Subcutaneous abdominal adipose tissue (tissue), 5 donors: ENCODE measurements at regions not wholly inside any gene's neighbourhood (a gene's known extent, or its start where the extent isn't known, plus 50 kb on each side); places are given as distances from the start of the nearest gene placed in this dataset.
"Not testable (repeated sequence)": the region's sequence is repeated elsewhere in the genome, so short reads cannot be mapped to it uniquely, and the experiment has no call there.

ENCODE experiments used
- H3K27ac ChIP-seq: one replicate; pipeline ENCODE4 v1.7.0; 2013; ENCODE audit warnings: low read depth, mild to moderate bottlenecking, inconsistent platforms, low read length, moderate library complexity
- H3K27me3 ChIP-seq, 5 donors: one replicate each; pipeline ENCODE4 v1.7.0; 2013; ENCODE audit warnings: low read length in 5 of 5, inconsistent platforms in 1 of 5; ENCODE audit not compliant: control insufficient read depth in 5 of 5, insufficient read depth in 4 of 5
- H3K36me3 ChIP-seq, 5 donors: one replicate each; pipeline ENCODE4 v1.7.0; 2013; ENCODE audit warnings: low read length in 5 of 5; ENCODE audit not compliant: control insufficient read depth in 5 of 5, insufficient read depth in 5 of 5
- H3K4me1 ChIP-seq, 5 donors: one replicate each; pipeline ENCODE4 v1.7.0; 2013; ENCODE audit warnings: low read length in 5 of 5, mild to moderate bottlenecking in 3 of 5, moderate library complexity in 1 of 5; ENCODE audit not compliant: control insufficient read depth in 5 of 5, insufficient read depth in 5 of 5
- H3K4me3 ChIP-seq, 5 donors: one replicate each; pipeline ENCODE4 v1.7.0; 2013; ENCODE audit warnings: low read length in 5 of 5, low read depth in 1 of 5
- H3K9ac ChIP-seq, 5 donors: one replicate each; pipeline ENCODE4 v1.7.0; 2013; ENCODE audit warnings: low read length in 5 of 5, mild to moderate bottlenecking in 4 of 5, moderate library complexity in 3 of 5
- H3K9me3 ChIP-seq, 5 donors: one replicate each; pipeline ENCODE4 v1.7.0; 2013; ENCODE audit warnings: low read length in 5 of 5; ENCODE audit not compliant: control insufficient read depth in 5 of 5
- donor health status: healthy.
- donor health status: healthy.
- donor health status: healthy.
- donor health status: healthy.
- donor health status: healthy.

DNA sequence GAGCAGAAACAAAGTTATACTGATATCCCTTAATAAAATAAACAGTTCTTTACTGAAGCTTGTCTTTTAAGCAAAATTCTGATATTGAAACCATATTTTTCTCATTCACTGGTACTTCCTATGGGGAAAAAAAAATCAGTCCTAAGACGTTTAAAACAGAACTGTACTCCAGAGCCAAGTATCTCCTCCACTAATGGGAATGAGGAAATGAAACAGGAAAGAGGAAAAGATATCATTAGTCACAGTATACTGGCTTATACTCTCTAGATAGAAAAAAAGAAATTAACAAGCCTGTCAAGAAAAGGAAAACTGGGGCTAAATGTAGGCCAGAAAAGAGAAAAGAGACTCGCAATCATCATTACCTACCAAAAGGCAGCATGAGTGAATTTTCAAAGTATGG, 252.7 kb downstream of the CENPC start:
- Histone ChIP-seq H3K27me3 (no peaks in the 10 kb centered on the region), H3K9ac (no peak overlapping the region), H3K4me3 (no peak overlapping the region), H3K36me3 (no peaks in the 10 kb centered on the region), H3K27ac (no peak overlapping the region), H3K4me1 (peaks cover 0 to 13% (median 0%) of the 10 kb centered on the region in 5 donors), H3K9me3 (no peaks in the 10 kb centered on the region)

DNA sequence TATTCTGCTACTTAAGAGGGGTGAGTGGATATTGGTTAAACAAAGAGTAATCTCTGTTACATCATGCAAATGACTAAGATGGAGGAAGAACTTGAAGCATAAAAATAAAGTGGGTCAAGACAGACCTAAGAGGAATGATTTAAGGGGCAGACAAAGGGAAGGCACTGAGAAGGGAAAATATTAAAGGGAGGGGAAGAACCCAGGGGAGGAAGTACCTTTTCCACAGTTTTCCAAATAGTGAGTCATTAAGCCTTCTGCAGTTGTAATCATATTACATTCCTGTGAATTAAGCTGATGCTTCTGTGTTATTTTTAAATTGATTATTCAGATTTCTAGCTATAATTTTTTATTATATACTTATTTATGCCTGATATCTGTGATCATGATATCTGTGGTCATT, 253.3 kb downstream of the CENPC start:
- Histone ChIP-seq H3K27me3 (no peaks in the 10 kb centered on the region), H3K27ac (no peak overlapping the region), H3K9me3 (no peaks in the 10 kb centered on the region), H3K4me1 (peaks cover 0 to 13% (median 0%) of the 10 kb centered on the region in 5 donors), H3K4me3 (no peak overlapping the region), H3K36me3 (no peaks in the 10 kb centered on the region), H3K9ac (no peak overlapping the region)

DNA sequence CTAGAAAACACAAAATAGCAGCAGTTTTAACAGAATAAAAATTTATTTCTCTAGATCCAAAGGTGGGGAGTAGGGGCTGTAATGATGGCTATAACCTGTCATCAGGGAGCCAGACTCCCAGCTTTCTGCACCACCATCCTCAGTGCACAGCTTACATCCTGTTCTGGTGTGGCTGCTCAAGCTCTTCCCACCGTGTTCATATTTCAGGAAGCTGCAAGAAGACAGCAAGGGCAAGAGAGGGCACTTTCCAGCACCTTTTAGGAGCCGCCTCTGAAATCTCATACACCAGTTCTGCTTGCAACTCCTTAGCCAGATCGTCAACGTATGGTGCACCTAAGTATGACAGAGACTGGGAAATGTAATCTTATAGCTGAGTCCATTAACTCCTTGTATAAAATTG, 253.7 kb downstream of the CENPC start:
- Histone ChIP-seq H3K4me1 (peaks cover 0 to 13% (median 0%) of the 10 kb centered on the region in 5 donors), H3K4me3 (no peak overlapping the region), H3K9ac (no peak overlapping the region), H3K27me3 (no peaks in the 10 kb centered on the region), H3K9me3 (no peaks in the 10 kb centered on the region), H3K27ac (no peak overlapping the region), H3K36me3 (no peaks in the 10 kb centered on the region)

DNA sequence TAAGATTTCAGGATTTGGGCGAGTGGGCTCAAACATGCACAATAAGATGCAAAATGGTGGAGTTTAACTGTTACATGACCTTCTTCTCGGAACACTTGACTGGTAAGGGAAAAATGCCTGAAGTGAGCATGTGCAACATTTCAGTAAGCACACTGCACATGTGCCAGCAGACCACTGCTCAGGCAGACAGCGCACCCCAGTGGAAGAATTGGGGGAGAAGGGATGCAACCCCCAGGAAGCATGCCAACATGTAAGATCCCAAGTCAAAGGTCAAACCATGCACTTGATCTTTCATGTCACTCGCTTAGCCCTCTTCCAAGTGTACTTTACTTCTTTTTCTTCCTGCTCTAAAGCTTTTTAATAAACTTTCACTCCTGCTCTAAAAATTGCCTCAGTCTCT, 256.3 kb downstream of the CENPC start:
- Histone ChIP-seq H3K27ac (no peak overlapping the region), H3K9me3 (no peaks in the 10 kb centered on the region)

DNA sequence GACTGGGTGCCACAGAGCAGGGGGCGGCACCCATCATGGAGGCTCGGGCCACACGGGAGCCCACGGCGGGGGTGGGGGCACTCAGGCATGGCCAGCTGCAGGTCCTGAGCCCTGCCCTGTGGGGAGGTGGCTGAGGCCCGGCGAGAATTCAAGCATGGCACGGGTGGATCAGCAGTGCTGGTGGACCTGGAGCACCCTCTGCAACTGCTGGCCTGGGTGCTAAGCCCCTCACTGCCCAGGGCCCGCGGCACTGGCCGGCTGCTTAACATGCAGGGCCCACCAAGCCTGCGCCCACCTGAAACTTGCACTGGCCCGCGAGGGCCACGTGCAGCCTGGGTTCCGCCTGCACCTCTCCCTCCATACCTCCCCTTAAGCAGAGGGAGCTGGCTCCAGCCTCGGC, 258.6 kb downstream of the CENPC start:
- no peak overlapping the region for H3K4me3 ChIP-seq
- peaks cover 0 to 2% (median 0%) of the 10 kb centered on the region in 5 donors for H3K4me1 ChIP-seq
- H3K36me3 ChIP-seq: no peaks in the 10 kb centered on the region
- H3K27me3 ChIP-seq: no peaks in the 10 kb centered on the region
- H3K27ac ChIP-seq: no peak overlapping the region
- no peak overlapping the region for H3K9ac ChIP-seq
- H3K9me3 ChIP-seq: peaks cover 0 to 4% (median 0%) of the 10 kb centered on the region in 5 donors

More for the DNA sequence above, 256.3 kb downstream of the CENPC start:
- Histone ChIP-seq H3K4me3 (no peak overlapping the region), H3K36me3 (no peaks in the 10 kb centered on the region), H3K9ac (no peak overlapping the region), H3K4me1 (peaks cover 0 to 13% (median 0%) of the 10 kb centered on the region in 5 donors), H3K27me3 (no peaks in the 10 kb centered on the region)

DNA sequence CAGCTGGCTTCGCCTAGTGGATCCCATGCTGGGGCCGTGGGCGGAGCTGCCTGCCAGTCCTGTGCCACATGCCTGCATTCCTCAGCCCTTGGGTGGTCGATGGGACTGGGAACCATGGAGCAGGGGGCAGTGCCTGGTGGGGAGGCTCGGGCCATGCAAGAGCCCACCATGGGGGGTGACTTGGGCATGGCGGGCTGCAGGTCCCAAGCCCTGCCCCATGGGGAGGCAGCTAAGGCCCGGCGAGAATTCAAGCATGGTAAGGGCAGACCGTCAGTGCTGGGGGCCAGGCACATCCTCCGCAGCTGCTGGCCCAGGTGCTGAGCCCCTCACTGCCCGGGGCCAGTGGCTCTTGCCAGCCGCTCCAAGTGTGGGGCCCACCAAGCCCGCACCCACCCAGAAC, 262.6 kb downstream of the CENPC start:
- no peaks in the 10 kb centered on the region for H3K27me3 ChIP-seq

DNA sequence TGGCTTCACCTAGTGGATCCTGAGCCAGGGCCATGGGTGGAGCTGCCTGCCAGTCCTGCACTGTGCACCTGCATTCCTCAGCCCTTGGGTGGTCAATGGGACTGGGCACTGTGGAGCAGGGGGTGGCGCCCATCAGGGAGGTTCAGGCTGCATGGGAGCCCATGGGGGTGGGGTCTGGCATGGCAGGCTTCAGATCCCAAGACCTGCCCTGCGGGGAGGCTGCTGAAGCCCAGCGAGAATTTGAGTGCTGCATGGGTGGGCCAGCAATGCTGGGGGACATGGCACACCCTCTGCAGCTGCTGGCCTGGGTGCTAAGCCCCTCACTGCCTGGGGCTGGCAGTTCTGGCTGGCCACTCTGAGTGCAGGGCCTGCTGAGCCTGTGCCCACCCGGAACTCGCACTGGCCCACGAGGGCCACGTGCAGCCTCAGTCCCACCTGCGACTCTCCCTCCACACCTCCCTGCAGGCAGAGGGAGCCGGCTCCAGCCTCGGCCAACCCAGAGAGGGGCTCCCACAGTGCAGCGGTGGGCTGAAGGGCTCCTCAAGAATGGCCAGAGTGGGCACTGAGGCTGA, 270.0 kb downstream of the CENPC start:
- Histone ChIP-seq H3K4me3 (no peak overlapping the region), H3K9ac (no peak overlapping the region), H3K9me3 (peaks cover 0 to 9% (median 4%) of the 10 kb centered on the region in 5 donors), H3K4me1 (no peaks in the 10 kb centered on the region), H3K27ac (no peak overlapping the region), H3K27me3 (no peaks in the 10 kb centered on the region), H3K36me3 (no peaks in the 10 kb centered on the region)

More for the DNA sequence above, 262.6 kb downstream of the CENPC start:
- H3K9me3 ChIP-seq: peaks cover 0 to 6% (median 0%) of the 10 kb centered on the region in 5 donors
- no peaks in the 10 kb centered on the region for H3K4me1 ChIP-seq
- no peak overlapping the region for H3K9ac ChIP-seq
- no peak overlapping the region for H3K27ac ChIP-seq
- H3K36me3 ChIP-seq: no peaks in the 10 kb centered on the region
- no peak overlapping the region for H3K4me3 ChIP-seq

DNA sequence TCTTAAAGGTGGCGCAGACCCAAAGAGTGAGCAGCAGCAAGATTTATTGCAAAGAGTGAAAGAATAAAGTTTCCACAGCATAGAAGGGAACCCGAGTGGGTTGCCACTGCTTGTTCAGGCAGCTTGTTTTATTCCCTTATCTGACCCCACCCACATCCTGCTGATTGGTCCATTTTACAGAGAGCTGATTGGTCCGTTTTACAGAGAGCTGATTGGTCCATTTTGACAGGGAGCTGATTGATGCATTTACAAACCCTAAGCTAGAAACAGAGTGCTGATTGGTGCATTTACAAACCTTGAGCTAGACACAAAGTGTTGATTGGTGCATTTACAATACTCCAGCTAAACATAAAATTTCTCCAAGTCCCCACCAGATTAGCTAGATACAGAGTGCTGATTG, 270.6 kb downstream of the CENPC start:
- not testable (repeated sequence) for H3K4me1 ChIP-seq, H3K36me3 ChIP-seq, H3K9me3 ChIP-seq, H3K27me3 ChIP-seq, H3K9ac ChIP-seq, H3K27ac ChIP-seq, H3K4me3 ChIP-seq

DNA sequence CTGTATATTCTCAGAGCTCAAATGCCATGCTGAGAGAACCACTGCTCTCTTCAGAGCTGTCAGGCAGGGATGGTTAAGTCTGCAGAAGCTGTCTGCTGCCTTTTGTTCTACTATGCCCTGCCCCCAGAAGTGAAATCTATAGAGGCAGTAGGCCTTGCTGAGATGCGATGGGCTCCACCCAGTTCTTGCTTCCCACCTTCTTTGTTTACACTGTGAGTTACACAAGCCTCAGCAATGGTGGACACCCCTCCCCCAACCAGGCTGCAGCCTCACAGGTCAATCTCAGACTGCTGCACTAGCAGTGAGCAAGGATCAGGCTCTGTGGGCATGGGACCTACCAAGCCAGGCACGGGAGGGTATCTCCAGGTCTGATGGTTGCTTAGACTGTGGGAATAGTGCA, 271.6 kb downstream of the CENPC start:
- Histone ChIP-seq H3K4me1 (no peaks in the 10 kb centered on the region), H3K9ac (no peak overlapping the region), H3K9me3 (peaks cover 0 to 9% (median 4%) of the 10 kb centered on the region in 5 donors), H3K36me3 (no peaks in the 10 kb centered on the region), H3K4me3 (no peak overlapping the region), H3K27ac (no peak overlapping the region), H3K27me3 (no peaks in the 10 kb centered on the region)

DNA sequence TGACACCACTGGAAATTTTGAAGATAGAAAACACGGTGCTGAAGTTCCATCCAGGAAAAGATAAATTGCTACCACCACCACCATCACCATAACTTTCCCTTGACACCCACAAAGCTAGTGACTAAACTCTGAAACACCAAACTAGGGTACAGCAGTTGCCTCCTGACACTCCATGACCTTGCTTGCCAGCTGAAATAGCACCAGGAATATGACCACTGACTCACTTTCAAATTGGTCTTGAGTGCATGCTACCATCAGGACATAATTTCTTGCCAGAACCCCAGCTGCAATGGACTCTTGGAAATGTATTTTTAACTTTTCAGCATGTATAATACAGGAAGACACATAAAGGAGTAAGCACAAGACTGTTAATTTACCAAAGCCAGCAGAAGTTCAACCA, 283.3 kb downstream of the CENPC start:
- Histone ChIP-seq H3K4me1 (no peaks in the 10 kb centered on the region), H3K27me3 (no peaks in the 10 kb centered on the region), H3K36me3 (no peaks in the 10 kb centered on the region), H3K4me3 (no peak overlapping the region), H3K9me3 (no peaks in the 10 kb centered on the region), H3K9ac (no peak overlapping the region), H3K27ac (no peak overlapping the region)
